ENCODE measurements at regions not wholly inside any gene's neighbourhood (a gene's known extent, or its start where the extent isn't known, plus 50 kb on each side); places are given as distances from the start of the nearest gene placed in this dataset.

DNA sequence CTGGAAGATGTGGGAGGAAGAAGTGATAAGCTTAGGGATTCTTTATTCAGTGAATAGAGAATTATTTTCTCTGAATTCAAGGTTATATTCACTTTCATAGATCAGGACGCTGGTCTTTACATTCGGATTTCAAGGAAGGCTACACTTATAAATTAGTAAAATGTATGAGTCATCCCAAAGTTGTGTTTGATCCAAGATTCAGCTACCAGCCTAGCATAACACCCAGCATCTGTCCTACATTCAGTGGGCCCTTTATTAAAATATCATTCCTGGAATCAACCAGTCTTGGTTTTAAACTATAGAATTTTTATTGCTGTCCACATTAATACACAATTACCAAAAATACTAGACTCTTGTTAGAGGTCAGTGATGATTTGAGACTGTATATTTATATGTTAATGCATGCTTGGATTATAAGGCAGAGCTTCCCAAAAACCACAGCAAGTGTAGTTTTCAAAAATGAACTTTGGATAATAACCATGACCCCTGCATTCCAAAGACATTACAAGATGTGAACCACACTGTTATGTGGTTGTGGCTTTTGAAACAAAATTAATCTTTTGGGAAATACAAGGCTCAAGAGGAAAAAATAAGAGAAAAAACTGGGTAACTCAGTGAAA is 210.7 kb upstream of the CNR1 start:
- Mint-ChIP-seq H3K36me3 (no peaks in the 10 kb centered on the region), H3K9me3 (no peaks in the 10 kb centered on the region), H3K27ac (no peak overlapping the region), H3K27me3 (peaks cover 0 to 20% of the 10 kb centered on the region in 2 donors), H3K4me3 (no peak overlapping the region), H3K4me1 (ENCODE audit: low read depth in 2 of 2) (no peaks in the 10 kb centered on the region)
- no peak for DNase-seq (ENCODE audit: low spot score)
- ATAC-seq, result no peak

DNA sequence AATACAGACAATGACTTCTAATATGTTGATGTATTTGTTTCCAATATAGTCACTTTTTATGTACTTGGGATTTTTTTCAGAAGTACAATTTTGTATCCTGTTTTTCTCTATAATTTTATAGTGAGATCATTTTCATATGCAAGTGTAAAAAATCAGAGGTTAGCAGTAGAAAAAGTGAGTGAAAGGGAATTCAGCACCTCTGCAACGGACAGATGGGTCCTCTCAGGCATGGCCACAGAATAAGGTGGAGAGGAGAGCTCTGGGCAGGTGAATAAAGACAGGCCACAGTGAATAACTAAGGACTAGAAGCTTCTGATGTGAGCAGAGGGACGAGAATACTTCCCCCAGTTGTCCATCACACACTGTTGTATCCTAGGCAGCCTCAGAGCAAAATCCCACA is 210.1 kb upstream of the CNR1 start:
- ATAC-seq (no peak), DNase-seq (ENCODE audit: low spot score) (no peak)
- H3K27ac Mint-ChIP-seq, result no peak overlapping the region
- H3K36me3 Mint-ChIP-seq, result no peaks in the 10 kb centered on the region
- H3K4me3 Mint-ChIP-seq, result no peak overlapping the region
- H3K4me1 Mint-ChIP-seq (ENCODE audit: low read depth in 2 of 2), result no peaks in the 10 kb centered on the region
- H3K9me3 Mint-ChIP-seq, result no peaks in the 10 kb centered on the region
- H3K27me3 Mint-ChIP-seq, result peaks cover 0 to 27% of the 10 kb centered on the region in 2 donors

DNA sequence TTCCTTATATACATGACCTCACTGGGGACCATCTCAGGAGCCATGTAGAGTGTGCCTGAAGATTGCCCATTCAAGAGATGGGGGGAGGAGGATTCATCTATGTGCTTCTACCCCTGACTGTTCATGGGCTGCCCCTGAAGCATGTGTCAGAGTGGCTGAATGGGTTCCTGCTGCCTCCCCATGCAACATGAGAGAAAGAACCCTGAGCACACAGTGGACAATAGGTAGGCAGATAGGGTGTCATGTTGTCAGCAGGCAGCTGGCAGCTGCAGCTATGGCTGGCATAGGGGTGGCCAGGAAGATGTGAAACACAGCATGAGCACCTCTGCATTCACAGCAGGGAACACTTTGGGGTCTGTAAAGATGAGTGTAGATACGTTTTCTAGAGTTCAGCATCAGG is 208.4 kb upstream of the CNR1 start:
- no peaks in the 10 kb centered on the region for H3K4me1 Mint-ChIP-seq (ENCODE audit: low read depth in 2 of 2)
- no peak for DNase-seq (ENCODE audit: low spot score)

DNA sequence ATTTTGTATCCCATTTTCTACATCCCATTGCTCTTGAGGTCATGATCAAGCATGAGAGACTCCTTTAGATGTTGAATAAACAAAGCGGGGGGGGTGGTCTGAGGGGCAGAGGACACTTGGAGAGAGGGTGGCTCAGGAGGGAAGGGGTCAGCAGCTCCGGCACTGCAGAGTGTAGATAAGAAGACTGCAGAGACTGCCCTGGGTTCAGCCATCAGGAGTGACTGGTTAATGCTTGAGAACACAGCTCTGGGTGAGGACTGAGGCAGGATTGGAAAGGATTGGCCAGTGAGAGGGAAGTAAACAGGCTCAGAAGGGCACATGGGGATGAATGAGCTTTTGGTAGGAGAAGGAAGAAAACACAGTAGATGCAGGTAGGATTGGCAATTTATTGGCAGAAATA is 205.3 kb upstream of the CNR1 start:
- Mint-ChIP-seq H3K27ac (no peak overlapping the region), H3K27me3 (peaks cover 0 to 39% of the 10 kb centered on the region in 2 donors), H3K4me1 (ENCODE audit: low read depth in 2 of 2) (no peaks in the 10 kb centered on the region), H3K36me3 (no peaks in the 10 kb centered on the region), H3K9me3 (peaks cover 9% of the 10 kb centered on the region), H3K4me3 (no peak overlapping the region)
- no peak for ATAC-seq
- DNase-seq (ENCODE audit: low spot score), result no peak

More for the DNA sequence above, 208.4 kb upstream of the CNR1 start:
- Mint-ChIP-seq H3K36me3 (no peaks in the 10 kb centered on the region), H3K27me3 (peaks cover 0 to 37% of the 10 kb centered on the region in 2 donors), H3K27ac (no peak overlapping the region), H3K9me3 (peaks cover 3% of the 10 kb centered on the region), H3K4me3 (no peak overlapping the region)
- no peak for ATAC-seq

DNA sequence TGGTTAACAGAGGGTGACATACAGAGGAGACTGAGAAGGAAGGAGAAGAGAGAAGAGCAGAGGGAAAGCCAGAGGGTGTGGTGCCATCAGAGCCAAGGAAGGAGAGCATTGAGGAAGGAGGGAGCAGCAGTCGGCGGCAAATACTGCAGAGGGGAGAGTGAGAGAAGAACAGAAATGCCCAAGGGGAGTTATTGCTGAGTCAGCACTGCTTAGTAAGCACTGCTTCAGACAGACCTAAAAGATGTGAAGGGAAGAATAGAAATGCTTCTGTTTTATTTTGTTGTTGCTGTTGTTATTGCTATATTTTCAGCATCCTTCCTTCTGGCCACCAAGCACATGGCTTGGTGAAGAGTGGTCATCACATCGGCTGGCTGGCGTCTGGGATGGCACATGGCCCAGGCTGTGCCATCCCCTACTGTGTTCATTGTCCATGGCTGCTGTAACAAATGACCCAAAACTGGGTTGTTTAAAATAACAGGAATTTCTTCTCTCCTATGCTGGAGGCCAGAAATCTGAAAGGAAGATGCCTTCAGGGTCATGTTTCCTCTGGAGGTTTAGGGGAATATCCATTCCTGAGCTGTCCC is 204.1 kb upstream of the CNR1 start:
- no peaks in the 10 kb centered on the region for H3K36me3 Mint-ChIP-seq
- DNase-seq (ENCODE audit: low spot score), result no peak
- ATAC-seq, result peak in 1 of 2 donors; percentile 20
- peaks cover 9% of the 10 kb centered on the region for H3K9me3 Mint-ChIP-seq
- no peak overlapping the region for H3K27ac Mint-ChIP-seq
- peaks cover 0 to 43% of the 10 kb centered on the region in 2 donors for H3K27me3 Mint-ChIP-seq
- no peaks in the 10 kb centered on the region for H3K4me1 Mint-ChIP-seq (ENCODE audit: low read depth in 2 of 2)
- no peak overlapping the region for H3K4me3 Mint-ChIP-seq

DNA sequence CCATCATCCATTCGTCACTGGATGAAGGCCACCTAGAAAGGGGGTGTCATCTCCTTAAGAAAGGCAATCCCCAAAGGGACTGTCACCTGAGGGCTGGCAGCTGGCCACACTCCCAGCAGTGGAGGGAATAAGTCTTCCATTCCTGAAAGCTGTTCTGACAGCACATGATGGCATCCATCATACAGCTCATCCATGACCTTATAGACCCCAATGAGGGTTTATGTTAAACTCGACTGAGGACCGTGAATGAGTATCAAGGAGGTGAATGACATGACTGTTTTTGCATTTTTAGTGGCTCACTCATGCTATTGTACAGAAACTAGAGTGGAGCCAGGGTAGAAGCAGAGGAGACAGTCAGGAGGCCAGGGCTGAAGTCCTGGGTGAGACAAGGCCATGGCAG is 203.1 kb upstream of the CNR1 start:
- peaks cover 9% of the 10 kb centered on the region for H3K9me3 Mint-ChIP-seq
- H3K4me1 Mint-ChIP-seq (ENCODE audit: low read depth in 2 of 2), result no peaks in the 10 kb centered on the region
- no peak overlapping the region for H3K27ac Mint-ChIP-seq
- peaks cover 0 to 41% of the 10 kb centered on the region in 2 donors for H3K27me3 Mint-ChIP-seq
- H3K36me3 Mint-ChIP-seq, result no peaks in the 10 kb centered on the region
- no peak for DNase-seq (ENCODE audit: low spot score)
- no peak overlapping the region for H3K4me3 Mint-ChIP-seq
- no peak for ATAC-seq

DNA sequence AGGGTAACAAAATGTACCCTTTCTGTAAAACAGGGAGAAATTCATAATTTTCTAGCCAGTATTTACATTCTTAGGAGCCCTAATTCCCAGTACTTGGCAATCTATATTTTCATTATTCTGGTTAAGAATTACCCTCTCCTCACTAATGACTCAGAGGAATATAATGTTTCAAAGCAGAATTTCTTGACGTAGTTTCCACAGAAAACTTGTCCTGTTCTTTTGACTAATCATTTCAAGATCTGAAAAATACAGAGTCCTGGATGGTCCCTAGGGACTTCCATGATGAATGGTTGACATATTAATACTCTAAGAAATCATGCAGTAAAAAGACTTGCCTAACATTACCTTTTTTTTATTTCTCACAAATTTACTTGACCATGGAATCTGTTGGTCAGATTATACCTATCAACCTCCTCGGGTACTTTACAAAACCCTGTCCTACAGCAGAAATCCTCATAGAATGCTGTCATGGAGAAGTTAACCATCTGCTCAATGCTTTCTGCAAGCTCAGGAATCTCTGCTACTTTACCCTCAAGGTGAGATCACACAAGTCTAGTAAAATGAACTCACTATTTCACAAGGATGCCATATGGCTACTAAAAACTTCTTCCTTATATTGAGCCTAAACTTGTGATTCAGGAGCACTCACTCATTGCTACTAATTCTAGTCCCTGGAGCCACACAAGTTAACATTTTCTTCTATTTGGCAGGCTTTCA is 202.1 kb upstream of the CNR1 start:
- no peak for ATAC-seq
- no peak for DNase-seq (ENCODE audit: low spot score)
- no peaks in the 10 kb centered on the region for H3K4me1 Mint-ChIP-seq (ENCODE audit: low read depth in 2 of 2)
- peaks cover 9% of the 10 kb centered on the region for H3K9me3 Mint-ChIP-seq
- no peaks in the 10 kb centered on the region for H3K36me3 Mint-ChIP-seq
- H3K27me3 Mint-ChIP-seq, result peaks cover 0 to 41% of the 10 kb centered on the region in 2 donors
- H3K27ac Mint-ChIP-seq, result no peak overlapping the region
- no peak overlapping the region for H3K4me3 Mint-ChIP-seq

DNA sequence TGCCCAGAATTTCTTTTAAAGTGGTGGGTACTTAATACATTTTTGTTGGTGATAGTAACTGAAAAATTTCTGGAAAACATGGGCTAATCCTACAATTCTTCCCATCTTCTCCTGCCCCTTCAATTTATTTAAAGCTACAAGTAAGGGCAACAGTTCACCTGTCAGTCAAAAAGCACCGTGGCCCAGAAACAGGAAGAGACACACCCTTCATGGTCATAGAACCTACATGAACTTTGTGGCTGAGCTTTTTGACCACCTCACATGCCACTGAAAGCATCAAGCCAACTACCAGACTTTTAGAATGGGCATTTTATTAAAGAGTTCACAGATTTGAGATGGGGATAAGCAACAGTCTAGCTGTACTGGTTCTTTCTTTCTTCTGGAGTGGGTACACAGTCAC is 201.1 kb upstream of the CNR1 start:
- ATAC-seq (no peak), DNase-seq (ENCODE audit: low spot score) (no peak)
- H3K36me3 Mint-ChIP-seq, result no peaks in the 10 kb centered on the region
- H3K27me3 Mint-ChIP-seq, result peaks cover 0 to 39% of the 10 kb centered on the region in 2 donors
- H3K4me1 Mint-ChIP-seq (ENCODE audit: low read depth in 2 of 2), result no peaks in the 10 kb centered on the region
- no peak overlapping the region for H3K4me3 Mint-ChIP-seq
- H3K9me3 Mint-ChIP-seq, result peaks cover 9% of the 10 kb centered on the region
- no peak overlapping the region for H3K27ac Mint-ChIP-seq

DNA sequence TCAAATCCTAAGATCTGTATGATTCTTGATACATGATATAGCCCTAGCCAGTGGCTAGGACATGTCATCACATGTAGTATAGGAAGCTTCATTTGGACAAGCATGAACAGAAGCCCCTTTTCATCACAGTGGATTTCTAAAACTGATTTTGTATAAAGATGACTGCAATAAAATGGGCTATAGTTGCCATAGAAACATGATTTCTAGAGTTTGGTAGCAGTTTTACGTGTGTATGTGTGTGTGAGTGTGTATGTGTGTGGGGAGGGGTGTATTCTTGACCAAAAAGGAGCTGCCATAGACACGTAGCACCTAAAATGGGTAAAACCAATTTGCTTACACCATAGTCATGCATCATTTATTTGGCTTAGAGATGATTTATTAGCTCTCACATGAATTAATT is 200.5 kb upstream of the CNR1 start:
- Mint-ChIP-seq H3K4me1 (ENCODE audit: low read depth in 2 of 2) (no peaks in the 10 kb centered on the region), H3K4me3 (no peak overlapping the region), H3K9me3 (peaks cover 9% of the 10 kb centered on the region), H3K27me3 (peaks cover 0 to 37% of the 10 kb centered on the region in 2 donors), H3K27ac (no peak overlapping the region), H3K36me3 (no peaks in the 10 kb centered on the region)
- no peak for DNase-seq (ENCODE audit: low spot score)
- ATAC-seq, result no peak

DNA sequence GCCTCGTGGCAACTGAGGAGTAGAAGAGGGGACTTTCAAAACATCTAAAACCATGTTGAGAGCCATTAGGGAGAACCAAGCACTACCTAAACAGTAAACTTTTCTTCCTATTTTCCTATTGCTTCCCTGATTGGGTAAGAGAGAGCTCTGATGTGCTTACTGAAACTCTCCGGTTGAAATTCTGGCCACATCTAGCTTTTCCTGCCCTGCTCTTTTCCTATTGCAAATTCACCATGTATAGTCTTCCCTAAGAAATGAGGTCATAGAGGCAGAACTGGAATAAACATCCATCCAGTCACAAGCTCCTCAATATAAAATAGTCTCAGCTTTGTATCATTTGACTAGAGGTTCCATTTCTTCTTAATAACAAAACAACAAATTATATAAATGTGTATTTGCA is 199.5 kb upstream of the CNR1 start:
- peaks cover 9% of the 10 kb centered on the region for H3K9me3 Mint-ChIP-seq
- H3K36me3 Mint-ChIP-seq, result no peaks in the 10 kb centered on the region
- ATAC-seq (no peak), DNase-seq (ENCODE audit: low spot score) (no peak)
- no peak overlapping the region for H3K27ac Mint-ChIP-seq
- H3K27me3 Mint-ChIP-seq, result peaks cover 0 to 31% of the 10 kb centered on the region in 2 donors
- no peak overlapping the region for H3K4me3 Mint-ChIP-seq
- H3K4me1 Mint-ChIP-seq (ENCODE audit: low read depth in 2 of 2), result no peaks in the 10 kb centered on the region

DNA sequence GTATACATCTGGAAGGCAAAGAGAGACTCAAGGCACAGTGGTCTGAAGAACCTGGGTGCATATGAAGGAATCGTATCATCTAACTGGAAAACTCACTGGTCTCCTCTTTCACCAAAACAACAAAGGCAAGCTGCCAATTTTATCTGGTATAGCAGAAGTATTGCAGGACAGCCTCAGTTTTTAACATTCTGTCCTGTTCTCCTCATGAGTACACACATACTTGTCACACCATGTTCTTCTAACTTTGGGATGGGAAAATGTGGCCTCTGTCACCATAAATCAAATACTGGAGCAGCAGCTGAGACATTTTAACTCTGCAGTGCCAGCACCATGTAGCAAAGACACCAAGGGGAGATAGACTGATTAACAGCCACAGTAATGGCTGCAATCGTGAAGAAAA is 199.1 kb upstream of the CNR1 start:
- H3K27me3 Mint-ChIP-seq, result peaks cover 0 to 30% of the 10 kb centered on the region in 2 donors
- H3K27ac Mint-ChIP-seq, result no peak overlapping the region
- no peaks in the 10 kb centered on the region for H3K36me3 Mint-ChIP-seq
- ATAC-seq (no peak), DNase-seq (ENCODE audit: low spot score) (no peak)
- H3K4me1 Mint-ChIP-seq (ENCODE audit: low read depth in 2 of 2), result no peaks in the 10 kb centered on the region
- H3K4me3 Mint-ChIP-seq, result no peak overlapping the region
- peaks cover 9% of the 10 kb centered on the region for H3K9me3 Mint-ChIP-seq

DNA sequence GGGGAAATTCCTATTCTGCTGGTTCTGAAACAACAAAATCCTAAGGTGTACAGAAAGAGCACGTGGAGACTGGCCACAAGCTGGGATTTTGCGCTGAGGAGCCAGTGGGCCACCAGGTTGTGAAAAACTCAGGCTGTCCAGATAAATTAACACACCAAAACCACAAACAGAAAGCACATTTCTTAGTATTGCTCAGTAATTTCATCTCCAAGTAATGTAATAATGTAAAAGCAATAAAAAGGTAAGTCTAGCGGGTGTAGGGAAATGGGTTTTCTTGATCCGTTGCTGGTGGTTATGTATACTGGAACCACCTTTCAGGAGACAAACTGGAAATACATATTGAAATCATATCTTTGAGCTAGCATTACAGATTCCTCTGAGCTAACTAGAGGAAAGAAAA is 195.6 kb upstream of the CNR1 start:
- Mint-ChIP-seq H3K4me1 (ENCODE audit: low read depth in 2 of 2) (no peaks in the 10 kb centered on the region), H3K27me3 (peaks cover 0 to 13% of the 10 kb centered on the region in 2 donors), H3K27ac (no peak overlapping the region), H3K9me3 (no peaks in the 10 kb centered on the region), H3K4me3 (no peak overlapping the region), H3K36me3 (no peaks in the 10 kb centered on the region)
- no peak for ATAC-seq
- DNase-seq (ENCODE audit: low spot score), result no peak

DNA sequence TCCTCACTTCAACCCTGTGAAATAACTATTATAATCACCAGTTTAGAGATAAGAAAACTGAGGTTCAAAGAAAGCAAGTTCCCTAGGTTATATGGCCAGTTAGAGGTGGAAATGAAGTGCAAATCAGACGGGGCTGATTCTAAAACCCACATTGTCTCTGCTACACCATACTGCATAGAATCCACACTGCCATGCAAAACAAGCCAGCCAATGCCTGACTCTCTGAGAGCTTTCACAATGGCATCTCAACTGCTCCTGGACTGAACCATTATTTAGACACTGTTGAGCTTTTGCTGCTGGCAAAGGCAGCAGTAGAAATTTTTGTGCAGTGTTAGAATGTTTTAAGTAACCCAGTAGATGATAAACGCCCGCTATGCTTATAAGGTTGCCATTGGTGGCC is 195.2 kb upstream of the CNR1 start:
- no peak overlapping the region for H3K27ac Mint-ChIP-seq
- no peak for DNase-seq (ENCODE audit: low spot score)
- no peaks in the 10 kb centered on the region for H3K9me3 Mint-ChIP-seq
- peaks cover 0 to 13% of the 10 kb centered on the region in 2 donors for H3K27me3 Mint-ChIP-seq
- no peak for ATAC-seq
- no peaks in the 10 kb centered on the region for H3K4me1 Mint-ChIP-seq (ENCODE audit: low read depth in 2 of 2)
- no peak overlapping the region for H3K4me3 Mint-ChIP-seq
- H3K36me3 Mint-ChIP-seq, result no peaks in the 10 kb centered on the region

DNA sequence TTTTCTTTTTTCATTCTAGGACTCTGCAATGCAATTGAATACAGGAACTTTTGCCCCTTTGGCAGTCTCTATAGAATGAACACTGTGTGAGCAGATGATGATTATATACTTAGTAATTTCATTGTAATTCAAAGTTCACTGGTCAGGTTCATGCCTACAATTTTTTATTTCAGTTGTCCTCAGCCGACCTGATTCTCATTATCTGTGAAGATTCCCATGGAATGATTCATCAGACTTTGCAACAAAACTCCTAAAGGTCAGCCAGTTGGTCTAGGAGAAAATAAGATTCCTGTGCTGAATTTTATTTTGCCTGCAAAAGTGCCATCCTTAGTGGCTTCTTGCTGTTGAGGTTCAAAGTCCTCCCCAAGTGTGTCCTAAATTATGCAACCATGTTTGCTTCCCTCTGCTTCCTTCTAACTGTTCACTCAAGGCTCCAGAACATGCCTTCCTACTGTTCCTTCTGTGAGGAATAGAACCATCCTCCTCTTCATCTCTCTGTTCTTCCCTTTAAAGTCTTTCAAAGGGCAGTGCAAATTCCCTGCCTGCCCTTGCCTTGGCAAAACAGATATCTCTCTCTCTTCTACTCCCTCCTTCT is 194.2 kb upstream of the CNR1 start:
- Mint-ChIP-seq H3K4me1 (ENCODE audit: low read depth in 2 of 2) (no peaks in the 10 kb centered on the region), H3K27ac (no peak overlapping the region), H3K9me3 (no peaks in the 10 kb centered on the region), H3K4me3 (no peak overlapping the region), H3K36me3 (peaks cover 1% of the 10 kb centered on the region), H3K27me3 (peaks cover 0 to 5% of the 10 kb centered on the region in 2 donors)
- no peak for DNase-seq (ENCODE audit: low spot score)
- ATAC-seq, result no peak

All from natural killer cell treated with Interleukin-12 subunit alpha and Interleukin-12 subunit beta and Interleukin-15 and Interleukin-18, amount 100 ng/mL, for 72 hours (primary cell).